ENCODE measurements at regions not wholly inside any gene's neighbourhood (a gene's known extent, or its start where the extent isn't known, plus 50 kb on each side); places are given as distances from the start of the nearest gene placed in this dataset.

DNA sequence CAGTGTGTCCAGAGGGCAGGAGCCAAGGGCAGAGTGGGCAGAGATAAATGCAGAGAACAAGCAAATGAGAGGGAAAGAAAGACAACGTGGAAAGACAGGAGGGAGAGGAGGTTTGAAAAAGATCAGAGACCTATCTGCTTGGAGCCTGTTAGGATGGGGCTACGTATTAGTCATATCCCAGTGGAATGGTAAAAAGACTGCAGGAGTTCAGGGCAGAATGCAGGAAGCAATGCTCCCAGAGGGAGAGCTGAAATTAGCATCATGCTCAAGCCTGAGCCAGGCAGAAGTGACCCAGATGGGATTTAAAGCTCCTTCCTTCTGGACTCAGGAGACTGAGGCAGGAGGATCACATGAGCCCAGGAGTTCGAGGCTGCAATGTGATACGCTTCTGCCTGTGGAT lies 261.3 kb upstream of the CHRM3 start:
- TF ChIP-seq ARNTL (CRISPR knock-in tag; IDR thresholded peaks at IDR 0.05; ENCODE audit: borderline replicate concordance, low read depth) = no peak
- TF ChIP-seq ZNF70 (CRISPR knock-in tag; IDR thresholded peaks at IDR 0.05) = no peak
- no peak for TF ChIP-seq RARB (CRISPR knock-in tag; IDR thresholded peaks at IDR 0.05)
- TF ChIP-seq, protein P1, sequence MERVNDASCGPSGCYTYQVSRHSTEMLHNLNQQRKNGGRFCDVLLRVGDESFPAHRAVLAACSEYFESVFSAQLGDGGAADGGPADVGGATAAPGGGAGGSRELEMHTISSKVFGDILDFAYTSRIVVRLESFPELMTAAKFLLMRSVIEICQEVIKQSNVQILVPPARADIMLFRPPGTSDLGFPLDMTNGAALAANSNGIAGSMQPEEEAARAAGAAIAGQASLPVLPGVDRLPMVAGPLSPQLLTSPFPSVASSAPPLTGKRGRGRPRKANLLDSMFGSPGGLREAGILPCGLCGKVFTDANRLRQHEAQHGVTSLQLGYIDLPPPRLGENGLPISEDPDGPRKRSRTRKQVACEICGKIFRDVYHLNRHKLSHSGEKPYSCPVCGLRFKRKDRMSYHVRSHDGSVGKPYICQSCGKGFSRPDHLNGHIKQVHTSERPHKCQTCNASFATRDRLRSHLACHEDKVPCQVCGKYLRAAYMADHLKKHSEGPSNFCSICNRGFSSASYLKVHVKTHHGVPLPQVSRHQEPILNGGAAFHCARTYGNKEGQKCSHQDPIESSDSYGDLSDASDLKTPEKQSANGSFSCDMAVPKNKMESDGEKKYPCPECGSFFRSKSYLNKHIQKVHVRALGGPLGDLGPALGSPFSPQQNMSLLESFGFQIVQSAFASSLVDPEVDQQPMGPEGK (CRISPR knock-in tag; IDR thresholded peaks at IDR 0.05; ENCODE audit: borderline replicate concordance) = no peak
- TF ChIP-seq ZFP3 (CRISPR knock-in tag; IDR thresholded peaks at IDR 0.05) = no peak
- TF ChIP-seq ZFP30 (CRISPR knock-in tag; IDR thresholded peaks at IDR 0.05) = no peak
- TF ChIP-seq CSDC2 (CRISPR knock-in tag; IDR thresholded peaks at IDR 0.05) = no peak
- no peak for TF ChIP-seq GLIS3 (CRISPR knock-in tag; IDR thresholded peaks at IDR 0.05)
- TF ChIP-seq, protein P2, sequence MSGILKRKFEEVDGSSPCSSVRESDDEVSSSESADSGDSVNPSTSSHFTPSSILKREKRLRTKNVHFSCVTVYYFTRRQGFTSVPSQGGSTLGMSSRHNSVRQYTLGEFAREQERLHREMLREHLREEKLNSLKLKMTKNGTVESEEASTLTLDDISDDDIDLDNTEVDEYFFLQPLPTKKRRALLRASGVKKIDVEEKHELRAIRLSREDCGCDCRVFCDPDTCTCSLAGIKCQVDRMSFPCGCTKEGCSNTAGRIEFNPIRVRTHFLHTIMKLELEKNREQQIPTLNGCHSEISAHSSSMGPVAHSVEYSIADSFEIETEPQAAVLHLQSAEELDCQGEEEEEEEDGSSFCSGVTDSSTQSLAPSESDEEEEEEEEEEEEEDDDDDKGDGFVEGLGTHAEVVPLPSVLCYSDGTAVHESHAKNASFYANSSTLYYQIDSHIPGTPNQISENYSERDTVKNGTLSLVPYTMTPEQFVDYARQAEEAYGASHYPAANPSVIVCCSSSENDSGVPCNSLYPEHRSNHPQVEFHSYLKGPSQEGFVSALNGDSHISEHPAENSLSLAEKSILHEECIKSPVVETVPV (CRISPR knock-in tag; IDR thresholded peaks at IDR 0.05) = no peak

All from SK-N-SH treated with all-trans-retinoic acid at 6 μM for 48 hours (cell line).